HG02623 (cell line): ENCODE measurements at regions not wholly inside any gene's neighbourhood (a gene's known extent, or its start where the extent isn't known, plus 50 kb on each side); places are given as distances from the start of the nearest gene placed in this dataset.

Experiments used
- ATAC-seq: cut with Tn5 transposase; IDR thresholded peaks from one replicate; pipeline ENCODE4 v1.9.1; 2021; ENCODE audit warnings: moderate library complexity; ENCODE audit not compliant: unreplicated experiment

- no peak for ATAC-seq
Measured at GRCh38 chr9:86893811-86894490, 53.4 kb downstream of the GAS1 start.

GRCh38 chr9:86892576-86892975, 54.7 kb downstream of the GAS1 start:
- no peak for ATAC-seq

GRCh38 chr9:86891886-86892437, 55.3 kb downstream of the GAS1 start:
- no peak for ATAC-seq

GRCh38 chr9:86891091-86891490, 56.2 kb downstream of the GAS1 start:
- no peak for ATAC-seq

- ATAC-seq: no peak
Measured at GRCh38 chr9:86885232-86885631, 62.1 kb downstream of the GAS1 start.

- ATAC-seq: no peak
Measured at GRCh38 chr9:86876621-86877196, 70.6 kb downstream of the GAS1 start.

GRCh38 chr9:86868616-86869015, 78.7 kb downstream of the GAS1 start:
- no peak for ATAC-seq

GRCh38 chr9:86867804-86868313, 79.4 kb downstream of the GAS1 start:
- no peak for ATAC-seq

GRCh38 chr9:86865952-86866351, 81.4 kb downstream of the GAS1 start:
- no peak for ATAC-seq

GRCh38 chr9:86860006-86860405, 87.3 kb downstream of the GAS1 start:
- ATAC-seq: no peak

GRCh38 chr9:86859056-86859455, 88.2 kb downstream of the GAS1 start:
- no peak for ATAC-seq

GRCh38 chr9:86858009-86858408, 89.3 kb downstream of the GAS1 start:
- no peak for ATAC-seq

GRCh38 chr9:86856259-86856658, 91.0 kb downstream of the GAS1 start:
- ATAC-seq: no peak

- ATAC-seq: no peak
Measured at GRCh38 chr9:86854898-86855523, 92.3 kb downstream of the GAS1 start.

GRCh38 chr9:86846656-86847055, 100.7 kb downstream of the GAS1 start:
- no peak for ATAC-seq

- no peak for ATAC-seq
Measured at GRCh38 chr9:86843206-86843605, 104.1 kb downstream of the GAS1 start.

GRCh38 chr9:86842573-86842972, 104.7 kb downstream of the GAS1 start:
- ATAC-seq: no peak

- no peak for ATAC-seq
Measured at GRCh38 chr9:86839522-86839921, 107.8 kb downstream of the GAS1 start.

- ATAC-seq: no peak
Measured at GRCh38 chr9:86838519-86839497, 108.5 kb downstream of the GAS1 start.

GRCh38 chr9:86837345-86837744, 110.0 kb downstream of the GAS1 start:
- no peak for ATAC-seq

GRCh38 chr9:86836797-86837196, 110.5 kb downstream of the GAS1 start:
- ATAC-seq: peak; percentile 77
